Ovary (tissue), 7 donors: ENCODE measurements at regions not wholly inside any gene's neighbourhood (a gene's known extent, or its start where the extent isn't known, plus 50 kb on each side); places are given as distances from the start of the nearest gene placed in this dataset.

Source experiments
- DNase-seq, 5 donors: peaks; one replicate each; pipeline ENCODE4 v3.0.0-alpha.2; 2019 to 2020
- H3K27ac ChIP-seq, 2 donors: fragments of 200-600 bp; one replicate each; pipeline versions ENCODE4 v1.5.1 to v1.8.0; 2019 to 2022
- H3K27me3 ChIP-seq: fragments of 200-600 bp; one replicate; pipeline ENCODE4 v1.8.0; 2022
- H3K36me3 ChIP-seq: fragments of 200-600 bp; sonication (generic); one replicate; pipeline ENCODE4 v1.5.1; 2019
- H3K4me1 ChIP-seq: one replicate; pipeline ENCODE4 v1.8.1; 2013; ENCODE audit warnings: mild to moderate bottlenecking, moderate library complexity; ENCODE audit not compliant: insufficient read depth
- H3K4me3 ChIP-seq: fragments of 200-600 bp; sonication (generic); one replicate; pipeline ENCODE4 v1.5.1; 2017
- H3K9me3 ChIP-seq, 2 donors: fragments of 200-600 bp in 1 of 2; sonication (generic) in 1 of 2; one replicate each; pipeline versions ENCODE4 v1.5.1 to v1.8.1; 2013 to 2019; ENCODE audit warnings: mild to moderate bottlenecking in 1 of 2, moderate library complexity in 1 of 2
- CTCF ChIP-seq, 3 donors: fragments of 450-650 bp in 2 of 3; fragments of 200-600 bp in 1 of 3; IDR thresholded peaks; one replicate each; pipeline versions ENCODE4 v1.5.1 to v1.8.0; 2016 to 2022; ENCODE audit warnings: antibody characterized with exemption in 3 of 3, mild to moderate bottlenecking in 1 of 3
- EP300 ChIP-seq: sonication (generic); formaldehyde crosslinking; IDR thresholded peaks from one replicate; pipeline ENCODE4 v1.6.1; 2017; ENCODE audit warnings: antibody characterized with exemption
- POLR2A ChIP-seq: fragments of 450-650 bp; IDR thresholded peaks from one replicate; pipeline ENCODE4 v1.6.1; 2017; ENCODE audit warnings: antibody characterized with exemption, mild to moderate bottlenecking, moderate library complexity
- WGBS, 3 donors: extraction: QIAGEN DNeasy Blood & Tissue Kit in 1 of 3; methylation state at CpG; one replicate each; pipeline versions ENCODE4 v1.1.5 to v1.1.7; 2013 to 2017; 5-methylcytosine and 5-hydroxymethylcytosine counted together
- intact Hi-C, 4 donors: fragments of 100-400 bp; cut with DNase I; formaldehyde crosslinking; loops; one replicate each; pipeline versions ENCODE4 v1.11.0 to v1.15.1; 2022 to 2023
- donor health status: DM: no; HTN: no; CAD: no; lungs with moderate emphysema.
- donor health status: DM: no; HTN: no; CAD: no.
- donor health status: Bipolar disorder and iron deficiency.
- donor health status: DM: no; HTN: no; CAD: no.
- donor health status: DM: yes; HTN: yes; CAD: no.

- WGBS, 3 donors: 17 to 31% (median 29%) methylated on average over 9 of the region's 9 CpGs
- H3K4me3 ChIP-seq: no peak overlapping the region
- no peaks in the 10 kb centered on the region for H3K36me3 ChIP-seq
- intact Hi-C loops: no loop called here
- DNase-seq: no peak
- H3K27ac ChIP-seq: no peak overlapping the region
- H3K27me3 ChIP-seq: no peaks in the 10 kb centered on the region
- H3K4me1 ChIP-seq: no peaks in the 10 kb centered on the region
- TF ChIP-seq EP300: no peak
- no peak for TF ChIP-seq CTCF (IDR thresholded peaks at IDR 0.05)
- no peak for TF ChIP-seq POLR2A
- H3K9me3 ChIP-seq: no peaks in the 10 kb centered on the region
Measured at GRCh38 chr6:84546427-84546914, 217.9 kb downstream of the TBX18 start.

GRCh38 chr6:84539122-84539856 is 225.1 kb downstream of the TBX18 start:
- 50 to 62% (median 52%) methylated on average over 4 of the region's 4 CpGs for WGBS, 3 donors
- Histone ChIP-seq H3K4me3 (no peak overlapping the region), H3K4me1 (no peaks in the 10 kb centered on the region), H3K27ac (no peak overlapping the region), H3K36me3 (no peaks in the 10 kb centered on the region), H3K27me3 (no peaks in the 10 kb centered on the region), H3K9me3 (no peaks in the 10 kb centered on the region)
- intact Hi-C loops: no loop called here
- TF ChIP-seq EP300 (no peak), CTCF (IDR thresholded peaks at IDR 0.05) (no peak), POLR2A (no peak)
- no peak for DNase-seq

DNA sequence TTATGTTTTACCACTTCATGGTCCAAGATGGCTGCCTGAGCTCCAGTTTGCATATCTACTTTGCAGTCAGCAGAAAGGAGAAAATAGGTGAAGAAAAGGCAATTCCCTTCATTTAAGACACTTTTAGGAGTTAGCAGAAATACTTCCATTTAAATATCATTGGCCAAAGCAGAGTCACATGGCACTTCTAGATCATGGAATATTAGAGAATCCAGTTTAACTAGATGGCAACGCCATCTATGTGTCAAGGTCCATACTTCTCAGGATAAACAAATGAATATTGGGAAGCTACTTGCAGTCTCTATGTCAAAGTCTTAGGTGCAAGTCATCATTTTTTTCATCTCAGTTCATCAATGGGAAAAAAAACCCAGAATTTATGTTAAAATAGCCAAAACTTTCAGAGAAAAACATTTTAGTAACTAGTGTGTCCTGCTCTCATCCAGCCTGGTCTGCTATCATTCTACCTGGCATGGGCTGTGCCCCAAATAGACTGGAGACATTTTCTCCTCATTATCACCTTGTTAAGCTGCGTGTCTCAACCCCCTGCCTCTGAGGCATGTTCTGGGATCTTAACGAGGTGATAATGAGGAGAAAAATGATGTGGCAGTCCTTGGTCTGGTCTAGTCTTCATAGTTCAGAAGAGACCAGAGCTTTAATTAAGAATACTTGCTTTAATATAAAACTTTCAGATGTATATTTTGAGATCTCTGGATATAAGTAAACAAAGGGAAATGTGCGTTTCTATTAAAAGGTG is 227.3 kb downstream of the TBX18 start:
- no peaks in the 10 kb centered on the region for H3K9me3 ChIP-seq
- DNase-seq: no peak
- H3K36me3 ChIP-seq: no peaks in the 10 kb centered on the region
- no peaks in the 10 kb centered on the region for H3K4me1 ChIP-seq
- no peak overlapping the region for H3K27ac ChIP-seq
- 56 to 77% (median 58%) methylated on average over 4 of the region's 4 CpGs for WGBS, 3 donors
- no peak overlapping the region for H3K4me3 ChIP-seq
- intact Hi-C loops: no loop called here
- H3K27me3 ChIP-seq: no peaks in the 10 kb centered on the region
- TF ChIP-seq EP300 (no peak), CTCF (IDR thresholded peaks at IDR 0.05) (no peak), POLR2A (no peak)

GRCh38 chr6:84528201-84528600 is 236.2 kb downstream of the TBX18 start:
- Histone ChIP-seq H3K4me1 (no peaks in the 10 kb centered on the region), H3K27me3 (no peaks in the 10 kb centered on the region), H3K4me3 (no peak overlapping the region), H3K27ac (no peak overlapping the region), H3K9me3 (no peaks in the 10 kb centered on the region), H3K36me3 (no peaks in the 10 kb centered on the region)
- TF ChIP-seq POLR2A (no peak), CTCF (IDR thresholded peaks at IDR 0.05) (no peak), EP300 (no peak)
- intact Hi-C loops: no loop called here
- no peak for DNase-seq
